Heart left ventricle (tissue), 16 donors: ENCODE measurements at regions not wholly inside any gene's neighbourhood (a gene's known extent, or its start where the extent isn't known, plus 50 kb on each side); places are given as distances from the start of the nearest gene placed in this dataset.

ENCODE experiments used
- ATAC-seq, 4 donors: fragments of 200-7000 bp; cut with Tn5 transposase; one replicate each; pipeline ENCODE4 v1.9.1; 2020 to 2022; ENCODE audit warnings: moderate library complexity in 4 of 4, mild to moderate bottlenecking in 3 of 4, moderate number of reproducible peaks in 1 of 4
- DNase-seq, 5 donors: peaks; one replicate each; pipeline ENCODE4 v3.0.0-alpha.2; 2020
- H3K27ac ChIP-seq, 12 donors: fragments of 200-600 bp; sonication (generic) in 4 of 12; one replicate each; pipeline versions ENCODE4 v1.5.0 to v1.8.0; 2016 to 2022; ENCODE audit warnings: mild to moderate bottlenecking in 2 of 12
- H3K27me3 ChIP-seq, 9 donors: fragments of 200-600 bp; sonication (generic) in 2 of 9; one replicate each; pipeline versions ENCODE4 v1.5.1 to v1.8.0; 2016 to 2022; ENCODE audit warnings: mild to moderate bottlenecking in 3 of 9
- H3K36me3 ChIP-seq, 9 donors: fragments of 200-600 bp; sonication (generic) in 2 of 9; one replicate each; pipeline versions ENCODE4 v1.5.0 to v1.8.0; 2018 to 2022; ENCODE audit warnings: mild to moderate bottlenecking in 2 of 9
- H3K4me1 ChIP-seq, 12 donors: fragments of 200-600 bp; sonication (generic) in 4 of 12; one replicate each; pipeline versions ENCODE4 v1.5.0 to v1.8.0; 2016 to 2022; ENCODE audit warnings: mild to moderate bottlenecking in 3 of 12
- H3K4me3 ChIP-seq, 12 donors: fragments of 200-600 bp; sonication (generic) in 4 of 12; one replicate each; pipeline versions ENCODE4 v1.5.0 to v1.8.0; 2017 to 2022; ENCODE audit warnings: mild to moderate bottlenecking in 9 of 12, moderate library complexity in 4 of 12
- H3K9me3 ChIP-seq, 12 donors: fragments of 200-600 bp; sonication (generic) in 4 of 12; one replicate each; pipeline versions ENCODE4 v1.5.0 to v1.8.0; 2016 to 2022; ENCODE audit warnings: mild to moderate bottlenecking in 1 of 12
- POLR2A ChIP-seq, 2 donors: fragments of 450-650 bp; IDR thresholded peaks; one replicate each; pipeline ENCODE4 v1.6.1; 2017; ENCODE audit warnings: antibody characterized with exemption in 2 of 2, mild to moderate bottlenecking in 2 of 2, moderate library complexity in 2 of 2
- WGBS, 4 donors: extraction: QIAGEN DNeasy Blood & Tissue Kit in 2 of 4; methylation state at CpG; one replicate each; pipeline versions ENCODE4 v1.1.5 to v1.1.7; 2013 to 2018; 5-methylcytosine and 5-hydroxymethylcytosine counted together
- intact Hi-C, 10 donors: fragments of 100-400 bp; cut with DNase I; formaldehyde crosslinking; loops; one replicate each; pipeline versions ENCODE4 v1.11.1 to v1.14.2; 2022
- TF ChIP-seq, protein P1 (sequence below), 12 donors: fragments of 200-600 bp; sonication (generic) in 4 of 12; IDR thresholded peaks; one replicate each; pipeline versions ENCODE4 v1.5.0 to v1.8.0; 2018 to 2022; ENCODE audit warnings: antibody characterized with exemption in 12 of 12, mild to moderate bottlenecking in 5 of 12
- donor health status: ischemic (EF 13 %, LVEDD 7.1; RV severe dilation, severe dysfunction).
- donor health status: healthy with polysubstance abuse.
- donor health status: DM: no; HTN: yes; CAD: no.
- donor health status: DM: no; HTN: no; CAD: no.
- donor health status: ischemic (EF 25% LVEDD 6.9; RV normal size, moderate dysfunction).
- donor health status: ischemic (EF 25% LVEDD 5.7; RV mildly dilated, moderate dysfunction).
- donor health status: healthy.
- donor health status: DM: yes; HTN: yes; CAD: no.
- donor health status: ischemic (EF 35%, LVEDD 5.7; RV mildly dilated, moderate dysfunction).
- donor health status: nonischemic (EF 11% LVEDD 7.7; RV severe dilation, severe dysfunction).
- donor health status: DM: yes; HTN: yes; CAD: no.
- donor health status: PGD.
- donor health status: ischemic (EF 29% LVEDD 5.4; RV normal size, mild dysfunction).
- donor health status: nonischemic (EF 23%, LVEDD 6.1; RV moderate dilation, normal function).

DNA sequence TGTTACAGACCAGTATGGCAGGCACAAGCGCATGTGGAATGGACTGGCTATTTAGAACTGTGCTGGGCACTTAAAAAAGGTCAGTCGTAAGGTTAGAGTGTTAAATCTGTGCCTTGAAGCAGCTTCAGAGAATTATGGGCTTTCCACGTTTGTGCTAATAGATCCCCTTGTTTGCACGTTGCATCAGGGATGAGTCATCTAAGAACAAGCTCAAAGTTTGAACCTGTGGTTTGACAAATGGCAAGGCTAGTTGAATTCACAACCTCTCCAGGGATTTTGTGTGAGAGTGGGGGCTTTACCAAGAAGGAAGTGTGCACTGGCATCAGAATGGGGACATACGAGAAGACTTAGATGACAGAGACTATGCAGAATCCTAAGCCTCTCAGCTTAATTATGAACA lies 249.6 kb downstream of the IRX1 start:
- 64 to 86% (median 70%) methylated on average over 5 of the region's 5 CpGs for WGBS, 4 donors
- ATAC-seq, result no peak
- no peak for DNase-seq

DNA sequence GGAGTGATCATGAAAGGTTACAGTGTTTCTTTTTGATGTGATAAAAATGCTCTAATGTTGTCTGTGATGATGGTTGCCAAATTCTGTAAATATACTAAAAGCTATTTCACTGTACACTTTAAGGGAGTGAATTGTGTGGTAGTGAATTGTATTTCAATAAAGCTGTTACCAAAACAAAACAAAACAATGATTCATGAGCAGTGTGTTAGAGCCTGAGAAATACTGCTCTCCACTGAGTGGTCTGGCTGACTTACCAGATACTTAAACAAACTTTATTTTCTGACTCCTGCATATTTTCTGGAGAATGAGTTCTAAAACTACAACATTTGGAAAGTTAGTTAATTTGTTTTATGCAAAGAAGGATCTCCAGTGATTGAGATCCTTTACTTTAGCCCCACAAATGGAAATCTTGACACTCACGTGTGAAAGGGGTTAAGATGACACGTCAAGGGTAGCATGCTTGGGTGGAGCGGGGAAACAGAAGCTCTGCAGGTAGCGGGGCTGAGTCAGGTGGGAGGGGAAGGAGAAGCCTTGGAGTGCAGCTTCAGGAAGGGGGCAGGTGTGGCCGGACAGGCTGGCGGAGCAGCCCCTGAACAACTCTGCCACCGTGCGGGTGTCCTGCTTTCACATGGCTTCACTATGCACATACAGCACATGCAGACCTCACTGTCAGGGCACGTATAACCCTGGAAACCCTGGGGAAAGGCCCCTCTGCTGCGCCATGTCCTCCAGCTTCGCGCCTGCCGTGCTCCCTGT lies 256.7 kb downstream of the IRX1 start:
- peaks cover 0 to 21% (median 0%) of the 10 kb centered on the region in 12 donors for H3K4me1 ChIP-seq
- intact Hi-C loops, result no loop called here
- no peaks in the 10 kb centered on the region for H3K9me3 ChIP-seq
- DNase-seq (no peak), ATAC-seq (no peak)
- H3K27ac ChIP-seq, result no peak overlapping the region
- no peak overlapping the region for H3K4me3 ChIP-seq
- TF ChIP-seq, protein P1, sequence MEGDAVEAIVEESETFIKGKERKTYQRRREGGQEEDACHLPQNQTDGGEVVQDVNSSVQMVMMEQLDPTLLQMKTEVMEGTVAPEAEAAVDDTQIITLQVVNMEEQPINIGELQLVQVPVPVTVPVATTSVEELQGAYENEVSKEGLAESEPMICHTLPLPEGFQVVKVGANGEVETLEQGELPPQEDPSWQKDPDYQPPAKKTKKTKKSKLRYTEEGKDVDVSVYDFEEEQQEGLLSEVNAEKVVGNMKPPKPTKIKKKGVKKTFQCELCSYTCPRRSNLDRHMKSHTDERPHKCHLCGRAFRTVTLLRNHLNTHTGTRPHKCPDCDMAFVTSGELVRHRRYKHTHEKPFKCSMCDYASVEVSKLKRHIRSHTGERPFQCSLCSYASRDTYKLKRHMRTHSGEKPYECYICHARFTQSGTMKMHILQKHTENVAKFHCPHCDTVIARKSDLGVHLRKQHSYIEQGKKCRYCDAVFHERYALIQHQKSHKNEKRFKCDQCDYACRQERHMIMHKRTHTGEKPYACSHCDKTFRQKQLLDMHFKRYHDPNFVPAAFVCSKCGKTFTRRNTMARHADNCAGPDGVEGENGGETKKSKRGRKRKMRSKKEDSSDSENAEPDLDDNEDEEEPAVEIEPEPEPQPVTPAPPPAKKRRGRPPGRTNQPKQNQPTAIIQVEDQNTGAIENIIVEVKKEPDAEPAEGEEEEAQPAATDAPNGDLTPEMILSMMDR (IDR thresholded peaks at IDR 0.05), result no peak
- TF ChIP-seq POLR2A (IDR thresholded peaks at IDR 0.05), result no peak
- H3K27me3 ChIP-seq, result no peaks in the 10 kb centered on the region
- 69 to 84% (median 79%) methylated on average over 12 to 13 of the region's 13 CpGs for WGBS, 4 donors
- H3K36me3 ChIP-seq, result no peaks in the 10 kb centered on the region

More for the DNA sequence above, 249.6 kb downstream of the IRX1 start:
- Histone ChIP-seq H3K27ac (no peak overlapping the region), H3K36me3 (no peaks in the 10 kb centered on the region), H3K27me3 (no peaks in the 10 kb centered on the region), H3K9me3 (no peaks in the 10 kb centered on the region), H3K4me1 (no peaks in the 10 kb centered on the region), H3K4me3 (no peak overlapping the region)
- TF ChIP-seq POLR2A (IDR thresholded peaks at IDR 0.05), result no peak
- TF ChIP-seq, protein P1 (IDR thresholded peaks at IDR 0.05), result no peak
- intact Hi-C loops, result no loop called here

DNA sequence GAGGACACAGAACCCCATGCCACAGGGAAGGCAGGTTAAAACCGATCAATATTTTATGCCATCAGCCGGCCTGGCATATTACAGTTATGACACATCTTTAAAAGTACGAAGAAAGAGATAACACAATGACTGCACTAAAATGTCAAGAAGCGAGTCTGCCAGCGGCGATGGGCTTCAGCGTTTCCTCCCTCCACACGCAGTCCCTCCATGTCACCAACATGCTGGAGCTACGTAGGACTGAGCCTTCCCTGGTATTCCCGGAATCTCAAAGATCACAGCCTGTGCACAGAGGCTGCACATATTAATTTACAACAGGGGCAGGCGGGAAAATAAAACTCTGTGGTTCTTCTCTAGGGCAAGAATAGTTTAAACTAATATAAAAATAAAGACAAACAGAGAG lies 257.7 kb downstream of the IRX1 start:
- H3K9me3 ChIP-seq, result no peaks in the 10 kb centered on the region
- peak overlapping the region in 8 of 12 donors; percentile 50 to 89 (median 76) for H3K27ac ChIP-seq
- WGBS, 4 donors, result 47 to 67% (median 52%) methylated on average over 11 of the region's 11 CpGs
- H3K4me3 ChIP-seq, result no peak overlapping the region
- DNase-seq (peak in 2 of 5 donors; percentile 29 to 48), ATAC-seq (peak; percentile 60 to 91 (median 74))
- peaks cover 0 to 21% (median 0%) of the 10 kb centered on the region in 12 donors for H3K4me1 ChIP-seq
- H3K27me3 ChIP-seq, result no peaks in the 10 kb centered on the region
- intact Hi-C loops, result no loop called here
- no peaks in the 10 kb centered on the region for H3K36me3 ChIP-seq
- TF ChIP-seq POLR2A (IDR thresholded peaks at IDR 0.05), result no peak
- TF ChIP-seq, protein P1 (IDR thresholded peaks at IDR 0.05), result no peak

DNA sequence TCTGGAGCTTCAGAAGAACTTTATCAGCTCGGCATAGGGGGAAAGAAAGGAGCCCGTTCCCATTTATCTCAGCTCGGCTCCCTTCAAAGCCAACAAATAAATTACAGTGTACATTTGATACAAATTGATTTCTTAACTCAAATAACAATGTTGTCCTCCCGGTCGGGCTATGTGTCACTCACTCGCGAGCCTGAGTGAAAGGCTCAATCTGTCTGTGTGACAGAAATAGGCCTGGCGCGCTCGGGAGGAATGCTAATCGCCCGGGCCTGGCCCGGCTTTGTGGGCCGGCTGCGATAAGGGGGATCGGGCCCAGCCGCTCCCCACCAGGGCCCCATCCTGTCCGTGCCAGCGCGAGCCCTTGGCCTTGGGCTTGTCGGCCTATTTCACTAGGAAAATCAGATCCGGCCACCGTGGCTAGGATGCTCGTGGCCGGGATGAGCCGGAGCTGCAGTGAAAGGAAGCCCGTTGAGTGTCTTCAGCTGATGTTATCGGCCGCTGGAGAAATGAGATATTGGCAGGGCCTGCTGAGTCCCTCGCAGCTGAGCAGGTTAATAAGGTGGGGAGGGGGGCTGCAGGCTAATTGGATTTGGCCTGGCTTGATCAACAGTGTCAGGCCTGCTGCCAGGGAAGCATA lies 258.7 kb downstream of the IRX1 start:
- Histone ChIP-seq H3K4me3 (peak overlapping the region in 4 of 12 donors; percentile 5 to 34 (median 11)), H3K27me3 (no peaks in the 10 kb centered on the region), H3K36me3 (no peaks in the 10 kb centered on the region), H3K27ac (peak overlapping the region in 10 of 12 donors; percentile 15 to 89 (median 72)), H3K4me1 (peaks cover 0 to 21% (median 0%) of the 10 kb centered on the region in 12 donors), H3K9me3 (no peaks in the 10 kb centered on the region)
- intact Hi-C loops, result no loop called here
- DNase-seq (peak in 4 of 5 donors; percentile 39 to 81 (median 60)), ATAC-seq (peak; percentile 84 to 93 (median 92))
- WGBS, 4 donors, result 29 to 32% (median 30%) methylated on average over 24 to 30 of the region's 30 CpGs
- TF ChIP-seq, protein P1 (IDR thresholded peaks at IDR 0.05), result no peak
- TF ChIP-seq POLR2A (IDR thresholded peaks at IDR 0.05), result no peak
